GM19351 (cell line): ENCODE measurements at regions not wholly inside any gene's neighbourhood (a gene's known extent, or its start where the extent isn't known, plus 50 kb on each side); places are given as distances from the start of the nearest gene placed in this dataset.

Experiments used
- ATAC-seq: cut with Tn5 transposase; IDR thresholded peaks from one replicate; pipeline ENCODE4 v1.9.1; 2021; ENCODE audit warnings: mild to moderate bottlenecking, moderate library complexity; ENCODE audit not compliant: unreplicated experiment

DNA sequence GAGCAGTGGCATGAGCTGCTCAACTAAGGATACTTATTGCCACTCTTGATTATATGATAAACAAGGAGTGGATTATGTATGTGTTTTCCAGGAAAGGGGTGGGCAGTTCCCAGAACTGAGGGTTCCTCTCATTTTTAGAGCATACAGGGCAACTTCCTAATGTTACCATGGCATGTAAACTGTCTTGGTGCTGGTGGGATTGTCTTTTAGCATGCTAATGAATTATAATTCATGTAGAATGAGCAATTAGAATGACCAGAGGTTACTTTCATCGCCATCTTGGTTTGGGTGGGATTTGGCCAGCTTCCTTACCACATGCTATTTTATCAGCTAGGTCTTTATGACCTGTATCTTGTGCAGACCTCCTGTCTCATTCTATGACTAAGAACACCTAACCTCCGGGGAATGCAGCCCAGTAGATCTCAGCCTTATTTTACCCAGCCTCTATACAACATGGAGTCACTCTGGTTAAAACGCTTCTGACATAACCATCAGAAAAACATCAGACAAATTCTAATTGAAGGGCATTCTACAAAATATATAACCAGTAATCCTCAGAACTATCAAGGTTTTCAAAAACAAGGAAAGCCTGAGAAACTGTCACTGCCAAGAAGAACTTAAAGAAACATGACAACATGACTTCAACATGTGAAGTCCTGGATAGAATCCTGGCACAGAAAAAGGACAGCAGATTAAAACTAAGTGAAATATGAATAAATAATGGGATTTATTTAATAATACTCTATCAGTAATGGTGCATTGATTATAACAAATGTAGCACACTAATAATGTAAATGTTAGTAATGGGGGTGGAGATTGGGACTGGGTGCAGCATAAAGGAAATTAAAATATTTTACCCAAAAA, 365.0 kb downstream of the SEMA3D start:
- no peak for ATAC-seq

DNA sequence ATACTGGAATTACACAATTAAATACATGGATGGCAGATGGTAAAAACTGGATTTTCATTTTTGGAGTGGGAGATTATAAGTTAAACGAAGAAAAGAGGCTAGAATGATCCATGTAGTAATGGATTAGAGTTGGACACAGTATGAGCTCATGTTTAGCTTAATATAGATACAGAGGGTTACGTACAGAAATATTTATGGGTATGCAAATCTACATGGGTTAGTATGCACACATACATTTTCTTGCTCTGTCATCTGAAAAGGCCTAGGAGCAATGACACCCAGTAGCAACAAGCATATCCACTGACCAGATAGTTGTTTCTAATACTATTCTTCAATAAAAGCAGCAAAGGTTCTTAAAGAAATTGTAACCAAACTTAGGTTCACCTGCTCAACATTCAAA, 366.4 kb downstream of the SEMA3D start:
- ATAC-seq: no peak

- no peak for ATAC-seq
Measured at GRCh38 chr7:84817016-84817415, 369.8 kb downstream of the SEMA3D start.

DNA sequence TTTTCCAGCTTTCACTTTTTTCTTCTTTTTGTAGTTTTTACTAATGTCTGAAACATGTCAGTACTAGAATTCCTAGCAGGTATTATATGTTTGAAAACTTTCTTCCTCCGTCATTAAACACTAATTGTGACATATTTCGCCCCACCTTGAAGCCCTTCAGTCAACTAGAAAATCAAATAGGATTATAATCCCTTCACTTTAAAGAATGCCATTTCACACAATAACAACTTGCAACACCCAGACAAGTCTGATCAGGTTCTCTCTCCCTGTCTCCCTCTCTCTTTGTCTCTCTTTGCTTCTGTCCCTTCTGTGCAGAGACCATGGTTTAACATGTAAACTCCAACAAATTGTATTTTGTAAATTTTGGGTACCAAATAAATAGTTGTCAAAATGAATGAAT, 373.5 kb downstream of the SEMA3D start:
- ATAC-seq: no peak

GRCh38 chr7:84812021-84812420, 374.8 kb downstream of the SEMA3D start:
- no peak for ATAC-seq

DNA sequence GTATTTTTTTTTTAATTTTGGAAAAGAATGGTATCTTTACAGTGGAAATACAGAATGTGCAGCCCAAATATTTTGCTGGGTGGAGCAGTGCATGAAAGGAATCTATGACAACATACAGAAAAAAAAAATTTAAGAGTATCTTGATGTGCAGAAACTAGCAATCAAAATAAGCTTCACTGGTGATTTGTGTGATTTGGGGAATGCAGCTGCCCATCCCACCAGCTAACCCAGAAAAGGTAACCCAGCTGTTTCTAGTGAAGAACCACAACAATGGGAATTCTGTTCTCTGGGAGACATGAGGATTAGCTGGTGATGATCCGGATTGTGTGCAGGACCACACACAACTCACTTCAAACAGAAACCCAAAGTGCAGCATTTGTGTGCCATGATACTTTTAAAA, 375.5 kb downstream of the SEMA3D start:
- ATAC-seq: no peak

GRCh38 chr7:84809877-84810276, 377.0 kb downstream of the SEMA3D start:
- no peak for ATAC-seq

- ATAC-seq: no peak
Measured at GRCh38 chr7:84803979-84804378, 382.9 kb downstream of the SEMA3D start.

DNA sequence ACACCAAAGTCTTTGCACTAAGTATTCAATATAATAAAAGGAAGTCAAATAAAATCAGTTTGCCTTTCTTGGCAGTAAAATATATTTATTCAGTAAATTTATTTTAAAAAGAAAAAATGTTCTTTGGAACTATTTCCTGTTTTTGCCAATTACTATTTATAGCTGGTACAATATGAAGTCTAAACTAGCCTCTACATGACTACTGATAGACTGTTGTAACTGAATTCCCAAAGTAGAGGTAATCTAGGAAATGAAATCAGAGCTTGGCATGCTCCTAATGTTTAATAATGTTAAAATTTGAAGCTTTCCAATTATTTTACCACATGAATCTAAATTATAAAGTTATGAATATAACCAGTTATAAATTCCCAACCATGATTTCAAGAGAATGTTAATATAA, 385.5 kb downstream of the SEMA3D start:
- ATAC-seq: no peak

GRCh38 chr7:84800846-84801245, 386.0 kb downstream of the SEMA3D start:
- no peak for ATAC-seq

DNA sequence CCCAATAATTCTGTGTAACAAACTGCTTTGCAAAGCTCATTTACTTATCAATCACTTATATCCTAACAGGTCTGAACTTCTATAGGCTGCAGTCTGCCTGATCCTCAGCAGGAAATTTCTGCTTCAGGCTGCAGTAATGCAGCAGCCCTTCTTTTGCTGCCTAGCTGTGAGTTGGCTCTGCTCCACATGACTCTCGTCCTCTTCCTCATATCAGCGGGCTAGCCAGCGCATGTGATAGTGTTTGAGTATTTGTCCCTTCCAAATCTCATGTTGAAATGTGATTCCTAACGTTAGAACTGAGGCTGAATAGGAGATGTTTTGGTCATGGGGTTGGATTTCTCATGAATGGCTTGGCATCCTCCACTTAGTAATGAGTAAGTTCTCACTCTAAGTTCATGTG, 387.8 kb downstream of the SEMA3D start:
- ATAC-seq: no peak

- no peak for ATAC-seq
Measured at GRCh38 chr7:84792231-84792893, 394.5 kb downstream of the SEMA3D start.

DNA sequence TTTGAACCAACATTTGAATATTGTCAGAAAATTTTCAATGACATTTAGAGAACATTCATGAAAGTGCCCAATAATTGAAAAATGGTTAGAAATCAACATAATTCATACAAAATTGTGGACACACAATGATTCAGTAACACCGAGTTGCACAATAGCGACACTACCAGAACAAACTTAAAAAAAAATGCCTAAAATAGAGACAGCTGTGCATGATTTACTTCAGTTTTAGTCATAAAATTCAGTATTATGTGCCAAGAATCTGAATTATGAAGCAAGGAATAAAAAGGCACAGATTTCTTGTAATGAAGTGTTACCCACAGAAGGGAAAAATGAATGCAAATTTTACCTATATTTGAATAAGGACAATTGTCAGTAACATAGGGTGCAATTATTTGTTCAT, 396.0 kb downstream of the SEMA3D start:
- no peak for ATAC-seq

DNA sequence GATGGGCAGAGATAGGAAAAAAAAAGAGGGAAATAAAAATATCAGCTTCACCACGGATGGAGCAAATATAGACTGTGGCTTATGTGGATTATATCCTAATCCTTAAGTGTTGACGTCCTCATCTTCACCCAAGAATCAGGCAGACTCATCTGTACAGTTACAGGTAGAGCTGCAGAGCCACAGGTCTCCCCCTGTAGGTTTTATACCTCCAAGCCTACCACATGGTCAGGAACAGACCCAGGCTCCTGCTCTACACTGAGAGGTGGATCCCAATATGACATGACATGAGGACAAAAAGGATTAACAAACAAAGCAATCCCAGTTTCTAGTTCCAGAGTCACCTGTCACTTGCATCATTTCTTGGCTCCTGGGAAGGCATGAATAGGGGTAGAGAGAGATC, 400.8 kb downstream of the SEMA3D start:
- ATAC-seq: no peak

DNA sequence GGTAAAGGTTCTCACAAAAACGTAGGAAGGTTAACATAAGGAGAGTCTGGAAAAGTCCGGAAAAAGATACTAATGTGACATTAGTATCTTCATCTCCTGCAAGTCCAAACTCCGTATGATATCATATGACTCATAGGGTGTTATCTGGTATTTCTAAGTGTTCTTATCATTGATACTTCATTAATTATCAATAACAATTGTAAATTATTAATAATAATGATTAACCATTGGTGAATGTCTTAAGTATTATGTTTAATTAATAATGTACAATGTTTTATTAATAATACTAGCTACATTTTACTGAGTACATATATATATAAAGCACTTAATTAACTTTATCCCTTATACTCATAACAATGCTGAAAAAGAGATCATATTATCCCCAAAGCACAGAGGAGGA, 402.4 kb downstream of the SEMA3D start:
- ATAC-seq: no peak

DNA sequence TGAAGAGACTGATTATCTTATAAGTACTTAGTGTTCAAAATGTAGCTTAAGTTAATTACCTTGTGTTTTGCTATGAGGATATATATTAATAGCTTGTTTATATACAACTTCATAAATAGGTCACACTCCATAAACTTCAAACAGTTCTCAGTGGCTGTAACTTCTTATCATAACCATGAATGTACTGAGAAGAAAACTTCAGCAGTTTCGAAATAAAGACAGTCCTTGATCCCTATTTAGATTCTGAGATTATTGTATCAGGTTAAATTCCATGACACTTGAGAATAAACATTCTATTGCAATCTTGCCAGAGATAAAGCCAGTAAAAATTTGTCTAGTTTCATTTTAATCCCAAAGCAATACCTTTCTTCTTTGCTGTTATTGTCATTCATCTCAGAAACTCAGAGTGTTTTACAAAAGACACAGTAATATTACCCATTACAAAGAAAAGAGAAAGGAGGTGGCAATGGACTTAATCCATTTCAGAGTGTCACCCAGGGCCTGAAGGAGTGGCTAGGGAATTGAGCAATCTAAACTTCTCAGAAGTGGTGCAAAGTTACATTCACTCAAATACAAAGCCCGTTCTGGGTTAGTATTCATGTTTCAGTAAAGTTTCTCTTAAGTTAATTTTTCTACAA, 403.6 kb downstream of the SEMA3D start:
- no peak for ATAC-seq

- no peak for ATAC-seq
Measured at GRCh38 chr7:84781838-84782237, 405.0 kb downstream of the SEMA3D start.

GRCh38 chr7:84780158-84781124, 406.4 kb downstream of the SEMA3D start:
- no peak for ATAC-seq

GRCh38 chr7:84757761-84758160, 429.1 kb downstream of the SEMA3D start:
- ATAC-seq: no peak

- ATAC-seq: no peak
Measured at GRCh38 chr7:84746353-84746752, 440.5 kb downstream of the SEMA3D start.

- ATAC-seq: no peak
Measured at GRCh38 chr7:84744385-84744784, 442.5 kb downstream of the SEMA3D start.
